Testis (tissue), 2 donors: ENCODE measurements at regions not wholly inside any gene's neighbourhood (a gene's known extent, or its start where the extent isn't known, plus 50 kb on each side); places are given as distances from the start of the nearest gene placed in this dataset.

Experiments used
- CTCF ChIP-seq, 3 experiments: fragments of 450-650 bp in 2 of 3; fragments of 200-600 bp in 1 of 3; sonication (generic) in 1 of 3; IDR thresholded peaks; one replicate each; pipeline ENCODE4 v1.5.1; 2016 to 2019; ENCODE audit warnings: antibody characterized with exemption in 3 of 3, mild to moderate bottlenecking in 2 of 3, moderate library complexity in 1 of 3
- POLR2A ChIP-seq: fragments of 450-650 bp; IDR thresholded peaks from one replicate; pipeline ENCODE4 v1.6.1; 2017; ENCODE audit warnings: antibody characterized with exemption, mild to moderate bottlenecking, moderate library complexity

GRCh38 chr15:87527875-87528274, 728.7 kb downstream of the NTRK3 start:
- TF ChIP-seq CTCF (IDR thresholded peaks at IDR 0.05) (no peak), POLR2A (no peak)
